NCI-H524 treated with DMSO at 0.1 percent for 48 hours (cell line): ENCODE measurements at regions not wholly inside any gene's neighbourhood (a gene's known extent, or its start where the extent isn't known, plus 50 kb on each side); places are given as distances from the start of the nearest gene placed in this dataset.

Experiments
- DNase-seq: peaks from one replicate; lab custom pipeline; 2025; lab: John Stamatoyannopoulos, UW

DNA sequence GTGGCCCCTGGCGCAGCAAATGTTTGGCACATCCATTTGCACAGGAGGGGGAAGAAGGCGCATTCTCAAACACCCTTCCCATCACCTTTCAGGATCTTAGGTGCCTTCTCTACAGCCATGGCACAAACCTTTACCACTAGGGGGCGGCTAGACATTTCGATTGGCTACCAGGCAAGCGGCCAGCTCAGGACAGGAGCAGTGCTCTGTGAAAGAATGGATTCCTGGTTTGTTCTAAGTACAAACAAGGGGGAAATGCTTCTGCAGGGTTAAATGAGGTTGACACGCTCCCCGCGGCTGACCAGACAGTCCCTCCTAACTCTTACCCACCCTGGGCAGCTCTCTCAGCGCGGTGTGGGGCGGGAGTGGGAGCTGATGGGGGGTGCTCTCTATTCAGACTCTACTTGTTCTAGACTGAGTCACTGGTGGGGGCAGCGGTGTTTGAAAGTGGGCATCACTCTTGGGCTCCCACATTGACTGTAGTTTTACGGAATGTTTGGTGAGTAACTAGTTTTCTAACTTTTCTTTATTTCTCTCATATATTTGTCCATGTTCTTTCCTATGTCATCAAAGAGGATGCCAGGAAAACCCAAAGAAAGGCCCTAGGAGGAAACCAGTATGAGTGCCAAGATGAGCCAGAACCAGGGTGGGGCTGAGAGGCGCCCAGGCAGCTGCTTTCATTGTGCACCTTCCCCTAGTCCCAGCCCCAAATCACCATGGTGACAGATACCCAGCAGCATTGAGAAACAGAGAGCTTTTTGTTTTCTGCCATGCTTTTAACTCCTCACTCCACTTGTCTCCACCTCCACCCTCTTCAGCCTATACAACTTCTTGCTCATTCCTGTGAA, 61.4 kb upstream of the GPR158 start:
- DNase-seq, result peak; percentile 0

DNA sequence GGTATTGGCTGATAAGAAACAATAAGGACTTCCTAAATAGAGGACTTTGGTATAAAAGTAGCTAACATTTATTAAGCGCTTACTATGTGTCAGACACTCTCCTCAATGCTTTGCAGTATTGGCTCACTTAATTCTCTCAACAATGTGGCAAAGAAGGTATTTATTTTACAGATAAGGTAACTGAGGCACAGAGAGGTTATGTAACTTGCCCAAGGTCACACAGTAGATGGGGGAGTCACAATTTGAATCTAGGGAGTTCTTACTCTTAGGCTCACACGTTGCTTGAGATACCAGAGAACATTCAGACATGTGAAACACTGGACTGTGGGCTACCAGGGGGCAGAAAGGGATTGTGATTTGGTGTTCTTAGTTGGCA, 60.8 kb upstream of the GPR158 start:
- no peak for DNase-seq

GRCh38 chr10:25117757-25118156, 57.0 kb upstream of the GPR158 start:
- no peak for DNase-seq

GRCh38 chr10:25120188-25120587, 54.6 kb upstream of the GPR158 start:
- no peak for DNase-seq
